Stimulated activated naive CD8-positive, alpha-beta T cell treated with anti-CD3 and anti-CD28 coated beads, Interleukin-15, Interleukin-2, amounts not matched to agents 100 U/mL and 50 U/mL, for 24 hours (primary cell): ENCODE measurements at regions not wholly inside any gene's neighbourhood (a gene's known extent, or its start where the extent isn't known, plus 50 kb on each side); places are given as distances from the start of the nearest gene placed in this dataset.
A peak's percentile ranks its signal among the peaks of the same experiment; 100 is the strongest.

ENCODE experiments used
- ATAC-seq: fragments of 150-1000 bp; cut with Tn5 transposase; one replicate; pipeline ENCODE4 v1.10.0; 2021
- DNase-seq: peaks from one replicate; pipeline ENCODE4 v3.0.0; 2021

- DNase-seq, result no peak
These were observed 54.5 kb downstream of the CLDN34 start for GRCh38 chrX:10021461-10022272.

GRCh38 chrX:10022273-10022541 lies 55.0 kb downstream of the CLDN34 start:
- ATAC-seq (no peak), DNase-seq (no peak)

More at GRCh38 chrX:10021461-10022272, 54.5 kb downstream of the CLDN34 start:
- no peak for ATAC-seq

- DNase-seq, result no peak
- ATAC-seq, result no peak
These were observed 55.6 kb downstream of the CLDN34 start for GRCh38 chrX:10022580-10023245.

- DNase-seq (no peak), ATAC-seq (no peak)
These were observed 56.7 kb downstream of the CLDN34 start for GRCh38 chrX:10023821-10024220.

- peak; percentile 28 for ATAC-seq
- no peak for DNase-seq
These were observed 58.8 kb downstream of the CLDN34 start for GRCh38 chrX:10025742-10026493.

GRCh38 chrX:10028283-10029104 lies 61.3 kb downstream of the CLDN34 start:
- DNase-seq (no peak), ATAC-seq (no peak)

- ATAC-seq, result no peak
- no peak for DNase-seq
These were observed 63.4 kb downstream of the CLDN34 start for GRCh38 chrX:10030570-10030969.

GRCh38 chrX:10031746-10032145 lies 64.6 kb downstream of the CLDN34 start:
- ATAC-seq, result no peak
- no peak for DNase-seq

- DNase-seq (no peak), ATAC-seq (no peak)
These were observed 65.0 kb downstream of the CLDN34 start for GRCh38 chrX:10032147-10032546.

GRCh38 chrX:10033375-10034007 lies 66.3 kb downstream of the CLDN34 start:
- no peak for ATAC-seq

GRCh38 chrX:10034740-10035260 lies 67.6 kb downstream of the CLDN34 start:
- DNase-seq, result no peak
- no peak for ATAC-seq

More at GRCh38 chrX:10033375-10034007, 66.3 kb downstream of the CLDN34 start:
- no peak for DNase-seq

GRCh38 chrX:10038585-10038984 lies 71.4 kb downstream of the CLDN34 start:
- no peak for ATAC-seq
- no peak for DNase-seq

- peak; percentile 28 for ATAC-seq
- DNase-seq, result no peak
These were observed 72.9 kb downstream of the CLDN34 start for GRCh38 chrX:10039821-10040793.

- ATAC-seq, result no peak
- no peak for DNase-seq
These were observed 73.8 kb downstream of the CLDN34 start for GRCh38 chrX:10040961-10041360.

- no peak for DNase-seq
- no peak for ATAC-seq
These were observed 74.2 kb downstream of the CLDN34 start for GRCh38 chrX:10041383-10041782.

GRCh38 chrX:10042055-10042454 lies 74.9 kb downstream of the CLDN34 start:
- DNase-seq, result no peak
- no peak for ATAC-seq

GRCh38 chrX:10043386-10043785 lies 76.2 kb downstream of the CLDN34 start:
- DNase-seq, result no peak
- ATAC-seq, result no peak

- ATAC-seq, result no peak
- no peak for DNase-seq
These were observed 76.9 kb downstream of the CLDN34 start for GRCh38 chrX:10044021-10044420.

- DNase-seq (no peak), ATAC-seq (no peak)
These were observed 78.3 kb downstream of the CLDN34 start for GRCh38 chrX:10045327-10046000.

- DNase-seq (no peak), ATAC-seq (no peak)
These were observed 80.0 kb downstream of the CLDN34 start for GRCh38 chrX:10047133-10047532.
